HEK293T (cell line): ENCODE measurements at regions not wholly inside any gene's neighbourhood (a gene's known extent, or its start where the extent isn't known, plus 50 kb on each side); places are given as distances from the start of the nearest gene placed in this dataset.
A peak's percentile ranks its signal among the peaks of the same experiment; 100 is the strongest.
"Not testable (repeated sequence)": the region's sequence is repeated elsewhere in the genome, so short reads cannot be mapped to it uniquely, and the experiment has no call there.

Experiments used
- CTCF ChIA-PET: fragments of 350-600 bp; formaldehyde crosslinking; extraction: SDS; loops from one replicate; lab custom pipeline; 2021; ENCODE audit warnings: antibody characterized with exemption, inconsistent platforms; lab: Yijun Ruan, JAX
- POLR2A ChIA-PET: fragments of 350-600 bp; formaldehyde crosslinking; extraction: SDS; loops from one replicate; lab custom pipeline; 2020; ENCODE audit warnings: antibody characterized with exemption, inconsistent platforms; lab: Yijun Ruan, JAX
- DNase-seq: peaks from one replicate; pipeline ENCODE4 v3.0.0; 2012; ENCODE audit warnings: mixed read lengths; ENCODE audit errors: extremely low spot score
- ARNT ChIP-seq: fragments of 450-650 bp; IDR thresholded peaks from 2 replicates; pipeline ENCODE4 v1.6.1; 2017; ENCODE audit warnings: mild to moderate bottlenecking
- BHLHE40 ChIP-seq: fragments of 450-650 bp; IDR thresholded peaks from 2 replicates; pipeline ENCODE4 v1.6.1; 2016; ENCODE audit warnings: mild to moderate bottlenecking, moderate library complexity, borderline replicate concordance
- CTBP1 ChIP-seq: fragments of 450-650 bp; IDR thresholded peaks from 2 replicates; pipeline ENCODE4 v1.6.1; 2016; ENCODE audit warnings: borderline replicate concordance
- ELF4 ChIP-seq: fragments of 450-650 bp; IDR thresholded peaks from 2 replicates; pipeline ENCODE4 v1.6.1; 2017; ENCODE audit warnings: antibody characterized with exemption
- FOXA1 ChIP-seq: fragments of 450-650 bp; IDR thresholded peaks from 2 replicates; pipeline ENCODE4 v1.6.1; 2016; ENCODE audit warnings: mild to moderate bottlenecking
- FOXK2 ChIP-seq: fragments of 450-650 bp; IDR thresholded peaks from 2 replicates; pipeline ENCODE4 v1.6.1; 2016; ENCODE audit warnings: mild to moderate bottlenecking
- FOXM1 ChIP-seq: fragments of 450-650 bp; IDR thresholded peaks from 2 replicates; pipeline ENCODE4 v1.6.1; 2017; ENCODE audit warnings: mild to moderate bottlenecking, borderline replicate concordance
- HDGF ChIP-seq: fragments of 450-650 bp; IDR thresholded peaks from 2 replicates; pipeline ENCODE4 v1.6.1; 2017; ENCODE audit warnings: antibody characterized with exemption, borderline replicate concordance
- L3MBTL2 ChIP-seq: fragments of 450-650 bp; conservative IDR thresholded peaks from 2 replicates; pipeline ENCODE4 v1.6.1; 2016; ENCODE audit warnings: mild to moderate bottlenecking
- LEF1 ChIP-seq: fragments of 450-650 bp; IDR thresholded peaks from 2 replicates; pipeline ENCODE4 v1.6.1; 2017; ENCODE audit warnings: mild to moderate bottlenecking, borderline replicate concordance
- NFRKB ChIP-seq: fragments of 450-650 bp; IDR thresholded peaks from 2 replicates; pipeline ENCODE4 v1.6.1; 2016; ENCODE audit warnings: mild to moderate bottlenecking, moderate library complexity
- SP1 ChIP-seq: fragments of 450-650 bp; IDR thresholded peaks from 2 replicates; pipeline ENCODE4 v1.6.1; 2017
- SUZ12 ChIP-seq: fragments of 450-650 bp; IDR thresholded peaks from 2 replicates; pipeline ENCODE4 v1.6.1; 2016; ENCODE audit warnings: mild to moderate bottlenecking
- TARDBP ChIP-seq: fragments of 450-650 bp; IDR thresholded peaks from 2 replicates; pipeline ENCODE4 v1.6.1; 2016
- ZNF384 ChIP-seq: fragments of 450-650 bp; IDR thresholded peaks from 2 replicates; pipeline ENCODE4 v1.6.1; 2016
- TF ChIP-seq, protein P1 (sequence below): fragments of 450-650 bp; IDR thresholded peaks from 2 replicates; pipeline ENCODE4 v1.6.1; 2016

- POLR2A ChIA-PET, CTCF ChIA-PET, DNase-seq: not testable (repeated sequence)
Measured at GRCh38 chr20:29755854-29756498, 1501.5 kb upstream of the DEFB115 start.

- no peak for DNase-seq
- ChIA-PET CTCF (no interaction called here), POLR2A (no interaction called here)
- TF ChIP-seq FOXA1 (no peak), L3MBTL2 (no peak), ELF4 (no peak), FOXK2 (no peak), SUZ12 (no peak), ARNT (no peak), BHLHE40 (no peak), NFRKB (no peak), SP1 (no peak), CTBP1 (no peak), ZNF384 (no peak), HDGF (no peak), TARDBP (no peak), FOXM1 (no peak), LEF1 (no peak)
- TF ChIP-seq, protein P1, sequence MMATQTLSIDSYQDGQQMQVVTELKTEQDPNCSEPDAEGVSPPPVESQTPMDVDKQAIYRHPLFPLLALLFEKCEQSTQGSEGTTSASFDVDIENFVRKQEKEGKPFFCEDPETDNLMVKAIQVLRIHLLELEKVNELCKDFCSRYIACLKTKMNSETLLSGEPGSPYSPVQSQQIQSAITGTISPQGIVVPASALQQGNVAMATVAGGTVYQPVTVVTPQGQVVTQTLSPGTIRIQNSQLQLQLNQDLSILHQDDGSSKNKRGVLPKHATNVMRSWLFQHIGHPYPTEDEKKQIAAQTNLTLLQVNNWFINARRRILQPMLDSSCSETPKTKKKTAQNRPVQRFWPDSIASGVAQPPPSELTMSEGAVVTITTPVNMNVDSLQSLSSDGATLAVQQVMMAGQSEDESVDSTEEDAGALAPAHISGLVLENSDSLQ, result no peak
Measured at GRCh38 chr20:29756664-29757063, 1500.8 kb upstream of the DEFB115 start.

DNA sequence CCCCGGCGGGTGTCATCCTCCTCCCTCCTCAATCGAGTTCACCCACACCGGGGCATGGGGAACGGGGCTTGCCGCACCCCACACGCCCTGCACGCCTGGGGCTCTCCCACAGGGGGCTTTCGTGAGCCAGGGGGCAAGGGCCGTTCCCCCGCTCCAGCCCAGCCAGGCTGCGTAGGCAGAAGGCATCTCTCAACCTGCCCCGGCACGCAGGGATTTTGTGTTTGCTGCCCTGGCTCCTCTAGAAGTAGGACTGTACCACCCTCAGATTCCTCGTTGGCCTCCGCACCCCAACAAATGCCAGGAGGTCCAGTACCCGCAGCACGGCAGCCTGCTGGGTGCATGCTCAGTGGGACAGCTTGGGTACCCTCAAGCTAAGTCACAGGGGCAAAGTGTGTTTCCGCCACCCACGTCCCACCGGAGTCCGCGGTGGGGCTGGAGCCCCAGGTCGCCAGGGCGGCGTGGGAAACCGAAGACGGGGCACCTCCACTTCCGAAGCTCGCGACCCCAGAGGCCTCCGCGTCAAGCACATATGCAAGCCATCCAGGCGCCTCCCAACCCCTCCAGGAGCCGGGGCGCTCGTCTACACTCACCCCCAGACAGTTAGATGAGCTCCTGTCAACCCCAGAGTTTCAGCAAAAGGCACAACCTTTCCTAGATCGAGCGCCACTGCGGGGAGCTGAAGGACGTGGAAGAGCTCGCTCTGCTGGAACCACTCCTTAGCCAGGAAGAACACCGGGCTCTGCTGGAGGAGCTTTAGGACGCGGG, 1495.7 kb upstream of the DEFB115 start:
- POLR2A ChIA-PET, CTCF ChIA-PET, DNase-seq: not testable (repeated sequence)

DNA sequence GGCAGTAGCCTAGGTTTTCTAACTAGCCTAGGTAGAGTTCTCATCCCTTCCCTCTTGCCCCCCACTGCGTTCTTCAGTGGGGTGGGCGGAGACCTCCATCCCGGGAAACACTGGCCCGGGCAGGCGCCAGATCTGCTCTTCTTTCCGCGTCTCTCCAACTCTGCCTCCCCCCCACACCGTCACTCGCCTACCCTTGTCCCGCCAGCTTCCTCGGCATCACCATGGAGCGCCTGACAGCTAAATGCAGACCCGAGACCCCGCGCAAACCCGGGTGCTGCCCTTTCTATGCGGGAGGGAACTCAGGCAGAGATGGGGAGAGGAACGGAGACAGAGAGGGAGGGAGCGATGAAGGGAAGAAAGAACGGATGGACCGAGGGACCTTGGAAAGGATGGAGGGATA, 1494.8 kb upstream of the DEFB115 start:
- TF ChIP-seq SP1, result no peak
- TF ChIP-seq HDGF, result no peak
- no peak for TF ChIP-seq FOXM1
- TF ChIP-seq TARDBP, result no peak
- TF ChIP-seq ZNF384, result no peak
- TF ChIP-seq L3MBTL2, result no peak
- TF ChIP-seq, protein P1, result no peak
- no peak for TF ChIP-seq ARNT
- TF ChIP-seq NFRKB, result no peak
- no peak for TF ChIP-seq FOXA1
- no peak for TF ChIP-seq SUZ12
- no peak for TF ChIP-seq CTBP1
- TF ChIP-seq BHLHE40, result no peak
- TF ChIP-seq FOXK2, result no peak
- no peak for TF ChIP-seq ELF4
- TF ChIP-seq LEF1, result no peak
- DNase-seq, result no peak
- CTCF ChIA-PET, result no interaction called here
- POLR2A ChIA-PET, result no interaction called here

GRCh38 chr20:29763821-29764511, 1493.5 kb upstream of the DEFB115 start:
- ChIA-PET POLR2A (no interaction called here), CTCF (no interaction called here)
- TF ChIP-seq FOXK2, result no peak
- no peak for TF ChIP-seq ELF4
- no peak for TF ChIP-seq BHLHE40
- no peak for TF ChIP-seq NFRKB
- TF ChIP-seq CTBP1, result no peak
- no peak for TF ChIP-seq TARDBP
- no peak for TF ChIP-seq FOXM1
- no peak for TF ChIP-seq ZNF384
- TF ChIP-seq HDGF, result no peak
- TF ChIP-seq, protein P1, result no peak
- TF ChIP-seq FOXA1, result no peak
- no peak for TF ChIP-seq SUZ12
- no peak for TF ChIP-seq ARNT
- DNase-seq, result no peak

- POLR2A ChIA-PET, result not testable (repeated sequence)
- peak; percentile 41 for DNase-seq
- TF ChIP-seq L3MBTL2, result peak; percentile 33; the same call in 1 of the 2 replicates
- CTCF ChIA-PET, result interaction anchor here (1.2 to 1.3 kb wide), 2 partner anchors 231 to 232 kb away, joined by 3 read pairs; no protein-coding TSS in a partner anchor
Measured at GRCh38 chr20:29764922-29765610, 1492.4 kb upstream of the DEFB115 start.

DNA sequence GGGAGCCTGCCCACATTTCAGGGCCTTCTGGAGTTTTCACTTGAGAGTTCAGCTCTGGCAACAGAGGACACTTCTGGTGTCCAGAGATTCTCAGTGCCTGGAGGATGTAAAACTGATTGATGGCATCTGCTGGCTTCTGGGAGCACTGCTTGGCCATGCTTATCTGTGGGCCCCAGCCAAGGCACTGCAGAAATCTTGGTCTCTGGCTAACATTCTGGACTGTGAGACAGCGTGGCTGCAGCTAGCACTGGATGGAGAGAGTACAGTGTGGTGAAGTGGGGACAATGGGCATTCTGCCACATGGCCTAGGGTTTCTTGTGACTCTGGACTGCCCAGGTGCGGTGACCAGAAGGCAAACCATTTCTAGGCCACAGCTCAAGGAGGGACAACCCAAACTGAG, 1479.4 kb upstream of the DEFB115 start:
- POLR2A ChIA-PET, CTCF ChIA-PET, DNase-seq: not testable (repeated sequence)

DNA sequence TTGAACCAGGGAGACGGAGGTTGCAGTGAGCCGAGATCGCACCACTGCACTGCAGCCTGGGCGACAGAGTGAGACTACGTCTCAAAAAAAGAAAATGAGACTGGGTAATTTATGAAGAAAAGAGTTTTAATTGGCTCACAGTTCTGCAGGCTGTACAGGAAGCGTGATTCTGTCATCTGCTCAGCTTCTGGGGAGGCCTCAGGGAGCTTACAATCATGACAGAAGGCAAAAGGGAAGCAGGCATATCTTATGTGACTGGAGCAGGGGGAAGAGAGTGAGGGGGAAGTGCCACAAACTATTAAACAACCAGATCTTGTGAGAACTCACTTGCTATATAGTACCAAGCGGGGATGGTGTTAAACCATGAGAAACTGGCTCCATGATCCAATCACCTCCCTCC, 1476.2 kb upstream of the DEFB115 start:
- DNase-seq, POLR2A ChIA-PET, CTCF ChIA-PET: not testable (repeated sequence)

- POLR2A ChIA-PET, CTCF ChIA-PET, DNase-seq: not testable (repeated sequence)
Measured at GRCh38 chr20:29781891-29782290, 1475.6 kb upstream of the DEFB115 start.

- DNase-seq, CTCF ChIA-PET, POLR2A ChIA-PET: not testable (repeated sequence)
Measured at GRCh38 chr20:29787456-29787855, 1470.0 kb upstream of the DEFB115 start.
